Head of caudate nucleus (tissue), 42 donors: ENCODE measurements at regions not wholly inside any gene's neighbourhood (a gene's known extent, or its start where the extent isn't known, plus 50 kb on each side); places are given as distances from the start of the nearest gene placed in this dataset.
"Not testable (repeated sequence)": the region's sequence is repeated elsewhere in the genome, so short reads cannot be mapped to it uniquely, and the experiment has no call there.

Source experiments
- DNase-seq, 42 donors: peaks; one replicate each; pipeline versions ENCODE4 v3.0.0 to v3.0.0-alpha.2; 2020 to 2021; ENCODE audit warnings: mixed read lengths in 7 of 42
- intact Hi-C: fragments of 100-400 bp; cut with DNase I; formaldehyde crosslinking; loops from one replicate; pipeline ENCODE4 v1.15.0; 2022

GRCh38 chr22:12637566-12638166 is 2890.3 kb upstream of the OR11H1 start:
- intact Hi-C loops, result not testable (repeated sequence)

GRCh38 chr22:12638319-12638718 is 2889.7 kb upstream of the OR11H1 start:
- intact Hi-C loops, result not testable (repeated sequence)
- peak in 1 of 42 donors; percentile 54 for DNase-seq

More at GRCh38 chr22:12637566-12638166, 2890.3 kb upstream of the OR11H1 start:
- not testable (repeated sequence) for DNase-seq
